ENCODE measurements at regions not wholly inside any gene's neighbourhood (a gene's known extent, or its start where the extent isn't known, plus 50 kb on each side); places are given as distances from the start of the nearest gene placed in this dataset.
"Not testable (repeated sequence)": the region's sequence is repeated elsewhere in the genome, so short reads cannot be mapped to it uniquely, and the experiment has no call there.

- no peak for DNase-seq
Measured at GRCh38 chr9:36521148-36521547, 51.5 kb upstream of the MELK start.

- DNase-seq = no peak
Measured at GRCh38 chr9:36517131-36517530, 55.6 kb upstream of the MELK start.

GRCh38 chr9:36504156-36504555 lies 68.5 kb upstream of the MELK start:
- DNase-seq = peak; percentile 57

DNA sequence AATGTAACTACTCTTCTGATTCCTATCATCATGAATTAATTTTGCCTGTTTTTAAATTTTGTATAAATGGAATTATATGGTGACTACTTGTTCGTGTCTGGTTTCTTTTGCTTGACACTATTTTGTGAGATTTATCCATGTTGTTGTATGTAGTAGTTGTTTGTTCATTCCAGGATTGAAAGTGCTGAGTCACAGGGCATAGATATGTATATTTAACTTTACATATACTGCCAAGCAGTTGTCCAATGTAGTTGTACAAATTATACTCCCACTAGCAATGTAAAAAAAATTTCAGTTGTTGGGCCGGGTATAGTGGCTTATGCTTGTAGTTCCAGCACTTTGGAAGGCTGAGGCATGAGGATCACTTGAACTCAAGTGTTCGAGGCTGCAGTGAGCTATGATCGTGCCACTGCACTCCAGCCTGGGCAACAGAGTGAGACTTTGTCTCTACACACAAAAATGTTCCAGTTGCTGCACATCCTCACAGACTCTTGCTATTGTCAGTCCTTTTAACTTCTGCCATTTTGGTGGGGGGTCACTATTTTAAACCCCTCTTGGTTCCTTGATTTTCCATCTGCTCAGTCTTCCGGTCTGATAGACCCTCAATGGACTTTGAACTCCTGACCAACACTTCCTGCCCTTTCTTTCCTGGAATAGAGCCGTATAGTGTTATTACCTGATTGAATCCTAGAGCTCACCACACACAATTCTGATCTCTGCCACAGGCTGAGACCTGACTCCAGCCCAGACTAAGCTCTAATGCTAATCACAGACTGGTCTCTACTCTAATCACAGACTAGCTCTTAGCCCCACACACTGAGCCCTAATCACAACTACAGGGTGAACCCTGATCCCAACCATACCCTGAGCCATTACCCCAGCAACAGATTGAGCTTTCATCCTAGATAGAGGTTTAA lies 69.3 kb upstream of the MELK start:
- DNase-seq = peak; percentile 77

DNA sequence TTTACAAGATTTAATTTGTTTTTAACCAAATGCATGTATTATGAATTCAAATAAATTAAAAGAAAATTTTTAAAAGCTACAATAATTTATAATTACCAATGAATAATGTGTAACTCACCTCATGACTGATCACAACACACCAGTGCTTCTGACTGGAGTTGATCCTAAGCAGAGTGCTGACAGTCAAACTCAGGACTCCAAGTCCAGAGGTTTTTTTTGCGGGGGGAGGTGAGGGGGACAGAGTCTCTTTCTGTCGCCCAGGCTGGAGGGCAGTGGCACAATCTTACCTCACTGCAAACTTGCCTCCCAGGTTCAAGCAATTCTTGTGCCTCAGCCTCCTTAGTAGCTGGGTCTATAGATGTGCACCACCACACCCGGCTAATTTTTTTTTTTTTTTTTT lies 71.0 kb upstream of the MELK start:
- no peak for DNase-seq

GRCh38 chr9:36500931-36501330 lies 71.8 kb upstream of the MELK start:
- DNase-seq = not testable (repeated sequence)

GRCh38 chr9:36499174-36499890 lies 73.4 kb upstream of the MELK start:
- DNase-seq = peak; percentile 77

GRCh38 chr9:36493564-36493963 lies 79.1 kb upstream of the MELK start:
- DNase-seq = not testable (repeated sequence)

DNA sequence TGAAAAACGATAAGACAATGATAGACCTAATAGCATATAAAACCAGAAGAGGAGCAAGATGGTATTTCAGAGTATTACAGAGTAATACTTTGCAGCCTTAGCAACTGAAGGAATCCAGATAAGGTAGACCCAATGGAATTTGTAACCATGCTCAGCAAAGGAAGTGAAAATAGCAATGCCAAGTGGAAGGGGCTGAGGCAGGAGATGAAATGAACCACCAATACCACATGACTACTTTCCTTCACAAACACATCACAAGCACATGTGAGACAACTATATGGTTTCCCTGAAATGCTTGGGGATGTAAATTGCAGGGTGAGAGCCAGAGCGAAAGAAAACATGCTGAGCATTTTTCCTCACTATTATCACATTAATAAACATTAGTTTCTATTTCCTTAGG lies 79.8 kb upstream of the MELK start:
- DNase-seq = no peak

DNA sequence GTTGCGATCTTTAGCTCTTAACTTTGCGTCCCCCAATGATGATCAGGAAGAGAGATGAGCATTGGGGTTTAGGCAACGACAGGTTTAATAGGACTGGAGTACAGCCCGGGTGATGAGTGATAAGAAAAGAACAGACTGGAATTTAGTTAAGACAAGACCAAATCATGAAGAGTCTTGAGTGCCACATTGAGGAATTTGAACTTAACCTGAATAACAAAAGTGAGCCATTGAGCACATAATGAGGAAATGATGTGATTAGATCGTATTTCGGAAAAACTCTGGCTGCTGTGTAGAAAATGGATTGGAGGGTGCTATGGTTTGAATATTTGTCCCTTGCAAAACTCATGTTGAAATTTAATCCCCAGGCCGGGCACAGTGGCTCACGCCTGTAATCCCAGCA lies 83.2 kb upstream of the MELK start:
- DNase-seq = no peak

DNA sequence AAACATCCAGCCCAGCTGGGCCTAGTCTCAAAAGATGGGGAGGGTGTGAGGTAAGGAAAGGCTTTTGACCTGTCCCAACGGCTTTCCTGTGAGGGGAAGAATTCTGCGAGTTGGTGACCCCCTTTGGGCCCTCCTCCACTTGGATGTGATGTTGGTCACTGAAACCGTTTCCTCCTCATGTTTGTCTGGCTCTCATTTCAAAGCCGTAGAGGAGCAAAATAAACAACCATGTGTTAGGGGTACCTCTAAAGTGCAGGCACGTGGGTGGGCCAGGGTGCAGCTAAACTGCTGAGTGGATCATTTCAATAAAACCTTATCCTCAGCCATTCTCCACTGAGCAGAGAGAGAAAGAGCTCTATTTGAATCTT lies 84.3 kb upstream of the MELK start:
- no peak for DNase-seq

GRCh38 chr9:36487482-36488388 lies 85.0 kb upstream of the MELK start:
- peak; percentile 95 for DNase-seq

DNA sequence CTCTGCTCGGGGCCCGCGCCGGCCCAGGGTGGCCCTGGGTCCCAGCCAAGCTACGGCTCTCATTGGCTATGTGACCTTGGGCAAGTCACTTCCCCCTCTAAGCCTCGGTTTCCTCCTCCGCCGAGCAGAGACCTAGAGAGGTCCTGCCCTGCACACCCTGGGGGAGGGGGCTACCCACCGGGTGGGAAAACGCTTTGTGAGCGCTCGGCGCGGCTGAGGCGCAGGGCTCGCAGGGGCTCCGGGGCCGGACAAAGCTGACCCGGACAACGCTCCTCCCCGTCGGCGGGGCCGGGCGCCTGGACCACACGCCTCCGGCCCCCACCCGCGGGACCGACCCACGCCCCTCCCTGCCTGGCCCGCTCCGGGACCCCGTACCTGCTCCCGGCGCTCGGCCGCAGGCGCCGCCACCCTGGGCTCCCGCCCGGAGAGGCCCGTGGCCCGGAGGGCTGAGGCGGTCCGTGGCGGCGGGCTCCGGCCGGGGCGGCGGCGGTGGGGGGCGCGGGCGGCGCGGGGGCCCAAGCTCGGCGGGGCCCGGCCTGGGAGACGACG lies 85.7 kb upstream of the MELK start:
- peak; percentile 50 for DNase-seq

- DNase-seq = peak; percentile 41
Measured at GRCh38 chr9:36486329-36486932, 86.3 kb upstream of the MELK start.

DNA sequence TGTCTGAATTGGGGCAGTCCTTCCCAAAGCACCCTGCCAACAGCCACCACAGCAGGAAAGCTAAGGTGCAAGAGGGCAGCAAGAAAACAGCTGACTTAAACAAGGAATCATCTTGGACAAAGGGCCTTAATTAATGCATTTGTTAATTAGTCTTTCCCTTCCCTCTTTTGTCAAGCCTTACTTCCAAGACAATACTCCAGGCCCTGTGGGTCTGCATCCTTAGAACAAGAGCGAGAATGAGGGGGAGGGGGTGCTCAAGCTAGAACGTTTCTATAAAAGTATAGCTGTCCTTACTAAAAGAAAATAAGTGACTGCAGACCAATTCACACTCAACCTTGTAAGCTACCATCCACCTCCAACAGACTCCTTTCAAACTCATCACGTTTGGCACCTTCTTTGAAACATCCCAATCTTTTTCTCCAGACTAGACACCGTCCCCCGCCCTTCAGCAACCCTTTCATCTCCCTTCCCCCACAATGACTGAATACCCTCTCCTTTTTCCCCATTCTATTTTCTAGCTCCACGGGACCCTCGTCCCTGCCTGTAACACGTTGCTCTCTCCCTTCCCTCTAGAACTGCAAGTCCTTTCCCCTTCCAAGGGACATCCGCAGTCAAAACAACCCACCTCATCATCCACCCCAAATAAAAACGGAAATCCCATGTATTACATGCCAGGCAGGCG lies 85.7 kb upstream of the RNF38 start:
- DNase-seq = peak; percentile 43

DNA sequence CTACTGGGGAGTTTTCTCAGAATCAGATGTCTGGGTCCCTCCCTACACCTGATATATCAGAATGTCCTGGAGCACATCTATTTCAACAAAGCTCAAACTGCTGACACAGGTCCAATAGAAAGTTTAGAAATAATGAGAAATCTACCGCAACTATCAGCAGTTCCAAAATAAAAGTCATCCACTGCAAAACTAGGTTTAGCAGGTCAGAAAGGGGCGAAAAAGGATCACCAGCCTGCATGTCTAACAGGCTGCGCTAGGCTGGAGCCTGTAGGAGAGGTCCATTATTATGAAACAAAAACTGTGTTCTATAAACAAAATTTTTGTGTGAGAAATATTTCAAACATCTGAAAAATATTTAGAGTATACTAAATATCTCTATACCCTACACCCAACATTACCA lies 84.1 kb upstream of the RNF38 start:
- no peak for DNase-seq

DNA sequence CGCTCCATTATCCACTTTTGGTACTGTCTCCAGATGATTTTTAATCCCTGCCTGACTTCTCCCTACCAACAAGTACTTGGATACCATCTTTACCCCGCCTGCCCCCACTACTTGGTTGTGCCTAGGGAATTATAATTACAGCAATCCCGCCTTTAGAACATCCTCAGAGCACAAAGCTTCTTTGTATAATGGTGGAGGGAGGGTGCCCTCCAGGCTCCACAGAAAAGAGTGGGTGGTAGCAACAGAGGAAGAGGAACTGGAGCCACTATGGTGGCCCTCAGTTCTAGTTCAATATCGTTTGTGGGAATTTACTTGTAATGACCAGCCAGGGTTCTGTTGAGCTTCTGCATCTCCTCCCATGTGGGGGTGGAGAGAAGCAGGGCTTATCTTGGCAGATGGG lies 79.0 kb upstream of the RNF38 start:
- peak; percentile 49 for DNase-seq

- no peak for DNase-seq
Measured at GRCh38 chr9:36471359-36471758, 71.3 kb upstream of the RNF38 start.

GRCh38 chr9:36470643-36471290 lies 70.7 kb upstream of the RNF38 start:
- DNase-seq = no peak

DNA sequence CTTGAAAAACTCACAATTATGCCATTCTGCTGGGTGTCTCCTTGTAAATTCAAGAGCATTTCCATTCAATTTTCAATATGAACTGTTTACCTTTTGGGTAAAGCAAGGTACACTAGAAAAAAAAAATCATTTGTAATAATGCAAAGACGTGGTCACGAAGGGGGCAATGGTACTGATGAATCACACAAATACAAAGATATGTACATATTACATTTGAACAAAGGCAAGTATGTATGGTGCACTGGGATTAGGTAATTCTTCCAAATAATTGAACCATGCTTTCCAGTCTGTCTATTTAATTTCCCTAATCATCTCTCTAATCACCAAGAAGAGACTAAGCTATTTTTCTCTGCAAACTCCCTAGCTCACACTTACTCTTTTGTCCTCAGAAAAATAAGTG lies 63.4 kb upstream of the RNF38 start:
- DNase-seq = no peak

DNA sequence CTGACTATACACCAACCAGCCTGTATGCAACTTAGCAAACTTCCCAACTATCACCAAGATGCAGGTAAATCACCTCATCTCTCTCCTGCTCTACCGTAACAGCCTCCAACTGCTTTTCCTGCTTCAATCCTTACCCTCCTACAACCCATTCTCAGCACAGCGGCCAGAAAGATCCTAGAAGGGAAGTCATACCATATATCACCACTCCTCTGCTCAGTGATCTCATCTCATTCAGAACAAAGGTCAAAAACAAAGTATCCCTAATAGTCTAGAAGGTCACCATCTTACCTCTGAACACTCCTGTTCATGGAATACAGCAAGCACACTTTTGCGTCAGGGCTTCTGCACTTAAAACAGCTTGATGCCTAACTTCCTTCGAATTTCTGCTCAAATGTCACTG lies 62.2 kb upstream of the RNF38 start:
- DNase-seq = no peak
